ENCODE measurements at regions not wholly inside any gene's neighbourhood (a gene's known extent, or its start where the extent isn't known, plus 50 kb on each side); places are given as distances from the start of the nearest gene placed in this dataset.

- no peak for DNase-seq (ENCODE audit: low spot score in 2 of 2)
- intact Hi-C loops (cut with DNase I; ENCODE audit: low total_unique reads) = no loop called here
- TF ChIP-seq CTCF (IDR thresholded peaks at IDR 0.05) (no peak), POLR2A (IDR thresholded peaks at IDR 0.05) (no peak)
- WGBS, 2 donors = 69 to 71% methylated on average over 5 of the region's 5 CpGs
- no peak overlapping the region for H3K4me3 ChIP-seq (ENCODE audit: low read depth, poor library complexity, severe bottlenecking)
These were observed 179.1 kb downstream of the BLID start for GRCh38 chr11:121936781-121937447.

GRCh38 chr11:121936370-121936769, 179.6 kb downstream of the BLID start:
- intact Hi-C loops (cut with DNase I; ENCODE audit: low total_unique reads) = no loop called here
- no peak for DNase-seq (ENCODE audit: low spot score in 2 of 2)
- 39 to 42% methylated on average over 1 of the region's 1 CpG for WGBS, 2 donors
- TF ChIP-seq POLR2A (IDR thresholded peaks at IDR 0.05) (no peak), CTCF (IDR thresholded peaks at IDR 0.05) (no peak)
- no peak overlapping the region for H3K4me3 ChIP-seq (ENCODE audit: low read depth, poor library complexity, severe bottlenecking)

GRCh38 chr11:121933694-121934093, 182.3 kb downstream of the BLID start:
- 71 to 74% methylated on average over 2 of the region's 2 CpGs for WGBS, 2 donors
- H3K4me3 ChIP-seq (ENCODE audit: low read depth, poor library complexity, severe bottlenecking) = no peak overlapping the region
- DNase-seq (ENCODE audit: low spot score in 2 of 2) = no peak
- intact Hi-C loops (cut with DNase I; ENCODE audit: low total_unique reads) = no loop called here
- TF ChIP-seq POLR2A (IDR thresholded peaks at IDR 0.05) = no peak
- TF ChIP-seq CTCF (IDR thresholded peaks at IDR 0.05) = no peak

GRCh38 chr11:121933294-121933693, 182.7 kb downstream of the BLID start:
- TF ChIP-seq POLR2A (IDR thresholded peaks at IDR 0.05) (no peak), CTCF (IDR thresholded peaks at IDR 0.05) (no peak)
- 92 to 93% methylated on average over 8 of the region's 8 CpGs for WGBS, 2 donors

GRCh38 chr11:121932646-121933185, 183.3 kb downstream of the BLID start:
- intact Hi-C loops (cut with DNase I; ENCODE audit: low total_unique reads) = no loop called here
- DNase-seq (ENCODE audit: low spot score in 2 of 2) = no peak
- TF ChIP-seq POLR2A (IDR thresholded peaks at IDR 0.05) = no peak
- no peak for TF ChIP-seq CTCF (IDR thresholded peaks at IDR 0.05)
- 60 to 67% methylated on average over 3 of the region's 3 CpGs for WGBS, 2 donors
- H3K4me3 ChIP-seq (ENCODE audit: low read depth, poor library complexity, severe bottlenecking) = no peak overlapping the region

More at GRCh38 chr11:121933294-121933693, 182.7 kb downstream of the BLID start:
- intact Hi-C loops (cut with DNase I; ENCODE audit: low total_unique reads) = no loop called here
- H3K4me3 ChIP-seq (ENCODE audit: low read depth, poor library complexity, severe bottlenecking) = no peak overlapping the region
- DNase-seq (ENCODE audit: low spot score in 2 of 2) = no peak

All from lower leg skin (tissue), 4 donors.